ENCODE measurements at regions not wholly inside any gene's neighbourhood (a gene's known extent, or its start where the extent isn't known, plus 50 kb on each side); places are given as distances from the start of the nearest gene placed in this dataset.
"Not testable (repeated sequence)": the region's sequence is repeated elsewhere in the genome, so short reads cannot be mapped to it uniquely, and the experiment has no call there.

- Histone ChIP-seq H3K4me3 (no peak overlapping the region), H3K27ac (no peak overlapping the region), H3K4me1 (replicated peaks in 1 of 2) (peaks cover 6 to 22% of the 10 kb centered on the region in 2 donors)
- in situ Hi-C loops (cut with MboI; ENCODE audit: low pct_unique_long_range_greater_than_20kb in 2 of 9, low sequenced_read_pairs in 9 of 9, unreplicated experiment in 9 of 9), result loop anchor here in 2 of 9 experiments (25.0 kb wide), 2 partner anchors 269 to 294 kb away; partner anchors contain the start of gene SHB (in 1 of the 2)
- no peak for ATAC-seq (replicated peaks in 6 of 8)
- WGBS, 10 experiments, result 57 to 100% (median 91%) methylated on average over 1 to 8 of the region's 8 CpGs; no CpG with 5 or more reads in 3 of the 10 experiments
These were observed 61.4 kb upstream of the ALDH1B1 start for GRCh38 chr9:38331141-38331540.

DNA sequence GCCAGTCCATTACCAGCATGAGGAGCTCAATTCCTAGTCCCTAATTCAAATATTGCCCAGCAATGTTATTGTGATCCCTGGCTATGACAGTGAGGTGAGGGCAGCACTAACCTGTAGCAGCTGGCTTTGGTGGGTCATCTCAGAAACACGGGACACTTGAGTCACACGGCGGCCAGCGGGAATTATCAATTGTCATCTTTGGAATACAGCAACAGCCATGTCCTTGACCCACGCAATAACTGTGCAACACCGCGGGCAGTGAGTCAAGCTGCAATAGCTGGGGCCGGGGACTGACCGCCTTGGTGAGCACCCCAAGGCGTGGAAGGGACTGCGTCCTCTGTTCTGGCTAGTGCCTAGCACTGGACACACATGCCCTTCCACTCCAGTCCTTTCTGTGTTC, 62.5 kb upstream of the ALDH1B1 start:
- peaks cover 6 to 17% of the 10 kb centered on the region in 2 donors for H3K4me1 ChIP-seq (replicated peaks in 1 of 2)
- 73 to 100% (median 93%) methylated on average over 1 to 8 of the region's 11 CpGs; no CpG with 5 or more reads in 5 of the 10 experiments for WGBS, 10 experiments

GRCh38 chr9:38328765-38329164, 63.7 kb upstream of the ALDH1B1 start:
- WGBS, 10 experiments, result 0 to 100% (median 79%) methylated on average over 1 of the region's 1 CpG; no CpG with 5 or more reads in 1 of the 10 experiments

More for the DNA sequence above, 62.5 kb upstream of the ALDH1B1 start:
- ATAC-seq (replicated peaks in 6 of 8), result no peak
- in situ Hi-C loops (cut with MboI; ENCODE audit: low pct_unique_long_range_greater_than_20kb in 2 of 9, low sequenced_read_pairs in 9 of 9, unreplicated experiment in 9 of 9), result loop anchor here in 2 of 9 experiments (25.0 kb wide), 2 partner anchors 268 to 293 kb away; partner anchors contain the start of gene SHB (in 1 of the 2)
- Histone ChIP-seq H3K27ac (no peak overlapping the region), H3K4me3 (no peak overlapping the region)

DNA sequence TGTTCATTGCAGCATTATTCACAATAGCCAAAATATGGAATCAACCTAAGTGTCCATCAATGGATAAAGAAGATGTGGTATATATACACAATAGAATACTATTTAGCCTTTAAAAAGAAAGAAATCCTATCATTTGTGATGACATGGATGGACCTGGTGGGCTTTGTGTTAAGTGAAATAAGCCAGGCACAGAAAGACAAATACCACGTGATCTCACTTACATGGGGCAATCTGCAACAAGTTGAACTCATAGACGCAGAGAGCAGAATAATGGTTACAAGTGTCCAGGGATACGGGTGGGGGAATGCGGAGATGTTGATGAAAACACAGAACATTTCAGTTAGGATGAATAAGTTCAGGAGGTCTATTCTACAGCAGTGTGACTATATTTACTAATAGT, 66.4 kb upstream of the ALDH1B1 start:
- 81 to 100% (median 93%) methylated on average over 1 to 4 of the region's 4 CpGs for WGBS, 10 experiments
- Histone ChIP-seq H3K27ac (no peak overlapping the region), H3K4me3 (no peak overlapping the region), H3K4me1 (replicated peaks in 1 of 2) (peaks cover 0 to 2% of the 10 kb centered on the region in 2 donors)
- in situ Hi-C loops (cut with MboI; ENCODE audit: low pct_unique_long_range_greater_than_20kb in 2 of 9, low sequenced_read_pairs in 9 of 9, unreplicated experiment in 9 of 9), result loop anchor here in 2 of 9 experiments (25.0 kb wide), 2 partner anchors 264 to 289 kb away; partner anchors contain the start of gene SHB (in 1 of the 2)
- ATAC-seq (replicated peaks in 6 of 8), result no peak

More at GRCh38 chr9:38328765-38329164, 63.7 kb upstream of the ALDH1B1 start:
- ATAC-seq (replicated peaks in 6 of 8), result no peak
- in situ Hi-C loops (cut with MboI; ENCODE audit: low pct_unique_long_range_greater_than_20kb in 2 of 9, low sequenced_read_pairs in 9 of 9, unreplicated experiment in 9 of 9), result loop anchor here in 2 of 9 experiments (25.0 kb wide), 2 partner anchors 266 to 291 kb away; partner anchors contain the start of gene SHB (in 1 of the 2)
- H3K4me1 ChIP-seq (replicated peaks in 1 of 2), result peaks cover 0 to 5% of the 10 kb centered on the region in 2 donors
- no peak overlapping the region for H3K27ac ChIP-seq
- H3K4me3 ChIP-seq, result no peak overlapping the region

GRCh38 chr9:38324213-38324612, 68.3 kb upstream of the ALDH1B1 start:
- in situ Hi-C loops (cut with MboI; ENCODE audit: low pct_unique_long_range_greater_than_20kb in 2 of 9, low sequenced_read_pairs in 9 of 9, unreplicated experiment in 9 of 9), result loop anchor here in 1 of 9 experiments (25.0 kb wide), 1 partner anchor 112 kb away; no protein-coding TSS in a partner anchor
- WGBS, 10 experiments, result no CpG with 5 or more reads among the region's 27 CpGs

DNA sequence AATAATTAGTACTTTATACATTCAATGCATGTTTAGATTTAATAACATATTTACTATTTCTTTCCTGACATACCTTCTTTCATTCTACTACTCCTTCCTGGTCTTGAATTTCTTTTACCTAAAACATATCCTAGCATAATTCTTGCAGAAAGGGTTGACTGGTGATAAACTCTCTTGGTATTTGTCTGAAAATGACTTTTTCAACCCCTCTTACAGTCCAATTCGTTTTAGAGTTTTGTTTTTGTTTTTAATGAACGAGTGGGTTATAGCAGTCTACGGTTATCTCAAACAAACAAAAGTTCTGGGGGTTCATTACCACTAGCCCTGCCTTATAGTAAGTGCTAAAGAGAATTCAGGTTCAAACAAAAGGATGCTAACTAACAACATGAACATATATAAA, 69.6 kb upstream of the ALDH1B1 start:
- in situ Hi-C loops (cut with MboI; ENCODE audit: low pct_unique_long_range_greater_than_20kb in 2 of 9, low sequenced_read_pairs in 9 of 9, unreplicated experiment in 9 of 9), result loop anchor here in 1 of 9 experiments (25.0 kb wide), 1 partner anchor 111 kb away; no protein-coding TSS in a partner anchor
- H3K4me3 ChIP-seq, result no peak overlapping the region
- H3K4me1 ChIP-seq (replicated peaks in 1 of 2), result peaks cover 4 to 22% of the 10 kb centered on the region in 2 donors
- no peak overlapping the region for H3K27ac ChIP-seq
- ATAC-seq (replicated peaks in 6 of 8), result no peak
- WGBS, 10 experiments, result 22 to 89% (median 75%) methylated on average over 2 to 3 of the region's 3 CpGs

More at GRCh38 chr9:38324213-38324612, 68.3 kb upstream of the ALDH1B1 start:
- H3K4me1 ChIP-seq (replicated peaks in 1 of 2), result peaks cover under 1 to 13% of the 10 kb centered on the region in 2 donors
- not testable (repeated sequence) for H3K4me3 ChIP-seq; ATAC-seq (replicated peaks in 6 of 8); H3K27ac ChIP-seq

DNA sequence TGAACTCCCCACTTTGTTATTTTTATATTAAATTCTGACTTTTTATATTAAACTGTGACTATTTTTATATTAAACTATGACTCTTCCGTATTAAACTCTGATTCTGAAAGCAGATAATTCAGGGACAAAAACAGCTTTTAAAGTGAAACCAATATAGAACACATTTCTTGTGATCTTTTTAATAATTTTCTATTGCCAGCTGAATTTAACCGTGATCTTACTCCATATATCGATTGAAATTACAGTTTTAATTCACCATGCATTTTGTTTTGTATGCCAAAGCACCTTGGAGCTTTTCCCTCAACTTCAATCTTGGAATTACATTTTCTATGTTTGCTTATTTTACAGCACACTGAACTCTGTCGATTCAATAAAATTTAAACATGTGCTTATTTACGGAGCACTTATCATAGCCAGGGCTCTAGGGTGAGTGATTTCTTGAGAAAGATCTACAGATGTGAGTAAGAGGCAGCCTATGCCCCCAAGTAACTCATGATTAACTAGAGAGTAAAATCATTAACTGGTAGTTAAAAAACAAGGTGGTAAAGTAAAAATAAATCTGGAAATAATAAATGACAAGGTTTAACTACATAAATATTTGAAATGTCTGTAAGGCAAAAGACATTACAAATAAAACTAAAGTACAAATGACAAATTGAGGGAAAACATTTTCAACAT, 72.9 kb upstream of the ALDH1B1 start:
- no peak overlapping the region for H3K4me3 ChIP-seq
- in situ Hi-C loops (cut with MboI; ENCODE audit: low pct_unique_long_range_greater_than_20kb in 2 of 9, low sequenced_read_pairs in 9 of 9, unreplicated experiment in 9 of 9), result loop anchor here in 1 of 9 experiments (25.0 kb wide), 1 partner anchor 107 kb away; no protein-coding TSS in a partner anchor
- no peak overlapping the region for H3K27ac ChIP-seq
- peaks cover 4 to 22% of the 10 kb centered on the region in 2 donors for H3K4me1 ChIP-seq (replicated peaks in 1 of 2)
- ATAC-seq (replicated peaks in 6 of 8), result no peak
- WGBS, 10 experiments, result 26 to 99% (median 72%) methylated on average over 2 to 5 of the region's 5 CpGs

DNA sequence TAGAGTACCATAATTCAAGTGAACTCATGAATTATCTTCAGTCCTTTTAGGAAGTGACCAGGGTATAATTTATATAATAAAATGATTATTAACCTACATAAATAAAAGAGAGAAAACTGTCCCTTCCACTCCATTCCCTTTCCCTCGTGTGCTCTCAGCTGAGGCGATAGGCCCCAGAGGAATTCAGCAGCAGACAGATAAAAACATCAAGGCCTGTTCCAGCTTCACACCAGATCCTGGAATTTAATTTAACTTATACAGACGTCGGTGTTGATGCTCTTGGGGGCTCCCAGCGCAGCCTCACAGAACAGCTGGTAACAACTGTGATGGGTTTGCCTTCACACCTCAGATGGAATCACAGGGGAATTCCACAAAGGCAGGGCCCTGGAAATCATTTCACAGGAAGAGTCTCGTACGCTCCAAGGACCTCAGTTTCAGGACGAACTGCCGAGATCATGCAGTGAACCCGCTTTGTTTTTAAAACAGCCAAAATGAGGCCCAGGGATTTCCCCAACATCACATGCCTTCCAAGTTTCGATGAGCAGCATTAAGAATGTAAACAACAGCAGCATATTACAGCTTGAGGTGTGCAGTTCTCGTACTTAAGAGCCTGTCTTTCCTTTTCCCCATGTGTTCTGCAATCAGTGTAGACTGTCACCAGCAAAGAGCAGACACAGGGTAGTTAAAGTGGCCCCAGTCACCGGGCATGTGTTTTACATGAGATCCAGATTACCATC, 73.6 kb upstream of the ALDH1B1 start:
- in situ Hi-C loops (cut with MboI; ENCODE audit: low pct_unique_long_range_greater_than_20kb in 2 of 9, low sequenced_read_pairs in 9 of 9, unreplicated experiment in 9 of 9), result loop anchor here in 1 of 9 experiments (25.0 kb wide), 1 partner anchor 107 kb away; no protein-coding TSS in a partner anchor
- no peak overlapping the region for H3K4me3 ChIP-seq
- WGBS, 10 experiments, result 18 to 82% (median 55%) methylated on average over 2 to 13 of the region's 13 CpGs

GRCh38 chr9:38316166-38316780, 76.2 kb upstream of the ALDH1B1 start:
- in situ Hi-C loops (cut with MboI; ENCODE audit: low pct_unique_long_range_greater_than_20kb in 2 of 9, low sequenced_read_pairs in 9 of 9, unreplicated experiment in 9 of 9), result loop anchor here in 1 of 9 experiments (25.0 kb wide), 1 partner anchor 104 kb away; no protein-coding TSS in a partner anchor
- H3K4me1 ChIP-seq (replicated peaks in 1 of 2), result peaks cover 11 to 28% of the 10 kb centered on the region in 2 donors
- 17 to 100% (median 79%) methylated on average over 1 to 6 of the region's 6 CpGs; no CpG with 5 or more reads in 2 of the 10 experiments for WGBS, 10 experiments
- no peak for ATAC-seq (replicated peaks in 6 of 8)
- no peak overlapping the region for H3K27ac ChIP-seq
- H3K4me3 ChIP-seq, result no peak overlapping the region

More for the DNA sequence above, 73.6 kb upstream of the ALDH1B1 start:
- peak; percentile 57 to 97 (median 84) for ATAC-seq (replicated peaks in 6 of 8)
- Histone ChIP-seq H3K4me1 (replicated peaks in 1 of 2) (peaks cover 4 to 22% of the 10 kb centered on the region in 2 donors), H3K27ac (peak overlapping the region in 1 of 2 donors; percentile 28)

- ATAC-seq (replicated peaks in 6 of 8), result no peak
- in situ Hi-C loops (cut with MboI; ENCODE audit: low pct_unique_long_range_greater_than_20kb in 2 of 9, low sequenced_read_pairs in 9 of 9, unreplicated experiment in 9 of 9), result loop anchor here in 1 of 9 experiments (25.0 kb wide), 1 partner anchor 103 kb away; no protein-coding TSS in a partner anchor
- WGBS, 10 experiments, result 48 to 97% (median 73%) methylated on average over 1 to 6 of the region's 9 CpGs; no CpG with 5 or more reads in 2 of the 10 experiments
- H3K27ac ChIP-seq, result no peak overlapping the region
- no peak overlapping the region for H3K4me3 ChIP-seq
- peaks cover 23 to 38% of the 10 kb centered on the region in 2 donors for H3K4me1 ChIP-seq (replicated peaks in 1 of 2)
These were observed 77.4 kb upstream of the ALDH1B1 start for GRCh38 chr9:38315085-38315595.

- WGBS, 10 experiments, result 0 to 80% (median 47%) methylated on average over 1 to 6 of the region's 6 CpGs; no CpG with 5 or more reads in 1 of the 10 experiments
- H3K4me1 ChIP-seq (replicated peaks in 1 of 2), result peaks cover 33 to 38% of the 10 kb centered on the region in 2 donors
- in situ Hi-C loops (cut with MboI; ENCODE audit: low pct_unique_long_range_greater_than_20kb in 2 of 9, low sequenced_read_pairs in 9 of 9, unreplicated experiment in 9 of 9), result loop anchor here in 1 of 9 experiments (25.0 kb wide), 1 partner anchor 101 kb away; no protein-coding TSS in a partner anchor
- ATAC-seq (replicated peaks in 6 of 8), result no peak
- H3K27ac ChIP-seq, result no peak overlapping the region
- no peak overlapping the region for H3K4me3 ChIP-seq
These were observed 79.1 kb upstream of the ALDH1B1 start for GRCh38 chr9:38313421-38313820.

- no peak for ATAC-seq (replicated peaks in 6 of 8)
- in situ Hi-C loops (cut with MboI; ENCODE audit: low pct_unique_long_range_greater_than_20kb in 2 of 9, low sequenced_read_pairs in 9 of 9, unreplicated experiment in 9 of 9), result loop anchor here in 1 of 9 experiments (25.0 kb wide), 1 partner anchor 100 kb away; no protein-coding TSS in a partner anchor
- peaks cover 33 to 34% of the 10 kb centered on the region in 2 donors for H3K4me1 ChIP-seq (replicated peaks in 1 of 2)
- H3K4me3 ChIP-seq, result no peak overlapping the region
- 80 to 100% (median 100%) methylated on average over 1 to 2 of the region's 4 CpGs; no CpG with 5 or more reads in 4 of the 10 experiments for WGBS, 10 experiments
- H3K27ac ChIP-seq, result no peak overlapping the region
These were observed 80.1 kb upstream of the ALDH1B1 start for GRCh38 chr9:38312406-38312805.
